ENCODE measurements at regions not wholly inside any gene's neighbourhood (a gene's known extent, or its start where the extent isn't known, plus 50 kb on each side); places are given as distances from the start of the nearest gene placed in this dataset.

GRCh38 chr7:18361756-18362155 lies 133.8 kb upstream of the HDAC9 start:
- DNase-seq (ENCODE audit: low read depth in 2 of 2): no peak

- no peak for DNase-seq (ENCODE audit: low read depth in 2 of 2)
These were observed 131.7 kb upstream of the HDAC9 start for GRCh38 chr7:18363751-18364380.

GRCh38 chr7:18364396-18364795 lies 131.2 kb upstream of the HDAC9 start:
- no peak for DNase-seq (ENCODE audit: low read depth in 2 of 2)

- no peak for DNase-seq (ENCODE audit: low read depth in 2 of 2)
These were observed 129.2 kb upstream of the HDAC9 start for GRCh38 chr7:18366394-18366793.

DNA sequence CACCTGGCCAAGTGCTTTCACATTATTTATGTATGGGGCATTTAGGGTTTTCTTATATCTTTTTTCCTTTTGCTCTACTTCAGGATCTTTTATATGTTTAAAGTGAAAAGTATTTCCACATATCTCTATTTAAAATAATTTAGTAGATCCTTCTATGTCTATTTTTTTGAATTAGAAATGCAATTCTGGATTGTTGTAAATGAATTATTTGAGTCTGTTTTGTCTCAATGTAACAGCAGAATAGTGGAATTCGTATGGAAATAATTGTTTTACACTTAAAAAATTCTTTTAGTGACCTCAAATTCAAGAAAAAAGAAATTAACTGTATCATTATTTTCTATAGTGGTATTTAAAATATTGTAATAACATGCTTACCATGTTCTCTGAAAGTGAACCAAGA lies 126.5 kb upstream of the HDAC9 start:
- DNase-seq (ENCODE audit: low read depth in 2 of 2): no peak

DNA sequence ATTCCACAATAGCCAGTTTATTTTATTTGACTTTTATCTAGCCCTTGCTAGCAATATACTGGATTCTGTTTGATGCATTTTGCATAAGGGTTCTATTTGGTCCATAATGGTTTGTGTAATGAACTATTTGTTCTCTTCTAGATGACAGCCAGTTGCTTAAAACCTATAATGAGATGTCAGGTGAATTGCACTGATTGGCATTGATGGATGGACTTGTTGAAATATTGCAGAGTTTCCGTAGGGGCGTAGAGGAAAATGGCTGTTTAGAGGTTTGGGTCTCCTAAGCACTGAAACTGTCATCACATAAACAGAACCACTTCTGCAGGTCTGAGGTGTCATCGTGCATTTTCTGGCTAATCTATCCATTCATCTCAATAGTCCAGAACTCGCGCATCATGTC lies 124.9 kb upstream of the HDAC9 start:
- no peak for DNase-seq (ENCODE audit: low read depth in 2 of 2)

GRCh38 chr7:18378989-18379605 lies 116.5 kb upstream of the HDAC9 start:
- DNase-seq (ENCODE audit: low read depth in 2 of 2): no peak

GRCh38 chr7:18384491-18385143 lies 110.9 kb upstream of the HDAC9 start:
- no peak for DNase-seq (ENCODE audit: low read depth in 2 of 2)

GRCh38 chr7:18386607-18387006 lies 108.9 kb upstream of the HDAC9 start:
- DNase-seq (ENCODE audit: low read depth in 2 of 2): no peak

GRCh38 chr7:18387191-18387735 lies 108.3 kb upstream of the HDAC9 start:
- DNase-seq (ENCODE audit: low read depth in 2 of 2): no peak

DNA sequence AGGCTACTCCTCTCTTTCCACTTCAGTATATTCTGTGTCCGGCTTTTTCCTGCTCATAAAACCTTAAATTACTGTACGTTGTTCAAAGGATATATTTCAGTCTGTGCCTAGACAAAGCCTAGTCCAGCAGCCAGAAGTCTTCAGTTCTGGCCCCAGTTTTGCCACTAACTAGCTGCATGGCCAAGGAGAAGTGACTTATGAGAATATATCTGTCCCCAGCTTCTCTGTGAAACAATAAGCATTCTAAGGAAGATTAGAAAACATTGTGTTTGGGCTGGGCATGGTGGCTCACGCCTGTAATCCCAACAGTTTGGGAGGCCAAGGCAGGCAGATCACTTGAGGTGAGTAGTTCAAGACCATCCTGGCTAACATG lies 105.0 kb upstream of the HDAC9 start:
- no peak for DNase-seq (ENCODE audit: low read depth in 2 of 2)

DNA sequence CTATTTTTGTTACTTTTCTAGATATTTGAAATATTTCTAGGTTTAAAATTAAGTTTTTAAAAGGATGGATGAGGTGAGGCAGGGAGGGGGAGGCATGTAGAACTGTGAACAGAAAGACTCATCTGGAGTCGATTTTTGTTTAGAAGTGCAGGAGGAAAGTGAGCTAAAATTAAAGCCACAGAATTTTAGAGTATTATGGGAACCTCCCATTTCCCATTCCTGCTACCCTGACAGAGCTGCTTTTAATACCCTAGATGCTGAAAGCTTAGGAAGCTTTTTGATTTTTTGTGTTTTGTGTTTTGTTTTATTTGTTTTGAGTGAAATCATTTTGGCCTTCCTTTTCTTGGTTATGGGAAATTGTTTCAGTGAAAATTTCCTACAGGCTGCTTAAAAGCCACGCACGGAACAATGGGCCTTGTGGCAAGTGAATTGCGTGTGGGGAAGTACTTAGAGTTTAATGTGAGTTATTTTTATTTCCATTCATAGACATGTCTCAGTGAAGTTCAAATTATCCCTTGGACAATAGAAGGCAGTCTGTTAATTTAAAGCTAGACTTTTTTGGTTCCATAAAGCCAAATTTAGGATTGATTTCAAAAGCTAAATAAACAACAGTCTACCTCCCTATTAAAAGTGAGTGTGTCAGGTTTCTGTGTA lies 102.0 kb upstream of the HDAC9 start:
- DNase-seq (ENCODE audit: low read depth in 2 of 2): no peak

DNA sequence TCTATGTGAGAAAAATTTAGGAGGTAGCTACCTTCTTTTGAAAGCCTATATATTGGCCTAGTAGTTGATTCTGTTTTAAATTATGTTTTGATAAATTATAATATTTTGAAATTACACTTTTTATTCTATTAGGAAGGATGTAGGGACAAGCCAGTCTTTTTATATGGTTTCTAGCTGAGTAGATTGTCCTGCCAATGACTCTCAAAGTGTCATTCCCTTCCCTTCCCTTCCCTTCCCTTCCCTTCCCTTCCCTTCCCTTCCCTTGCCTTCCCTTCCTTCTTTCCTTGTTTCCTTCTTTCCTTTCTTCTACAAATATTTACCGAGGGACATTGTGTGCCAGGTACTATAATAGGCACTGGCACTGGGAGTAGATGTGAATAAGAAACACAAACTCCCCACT lies 99.7 kb upstream of the HDAC9 start:
- no peak for DNase-seq (ENCODE audit: low read depth in 2 of 2)

DNA sequence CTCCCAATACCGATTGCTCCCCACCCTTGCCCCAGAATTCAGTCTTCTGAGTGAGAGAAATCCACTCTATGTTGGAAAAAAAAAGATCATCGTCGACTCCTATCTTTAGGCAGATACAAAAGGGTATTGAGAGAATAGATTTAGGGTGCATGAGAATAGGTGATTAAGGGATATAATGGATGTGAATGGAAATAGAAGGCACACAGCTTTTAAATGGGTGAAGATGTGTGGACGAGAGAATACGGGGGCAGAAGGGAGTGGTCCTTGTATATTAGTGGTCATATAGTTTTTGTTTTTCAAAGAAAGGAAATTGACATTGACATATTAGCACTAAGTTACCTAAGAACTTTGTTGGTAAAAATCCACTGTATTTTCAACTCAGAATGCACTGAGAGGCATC lies 98.6 kb upstream of the HDAC9 start:
- no peak for DNase-seq (ENCODE audit: low read depth in 2 of 2)

GRCh38 chr7:18399436-18400235 lies 95.9 kb upstream of the HDAC9 start:
- DNase-seq (ENCODE audit: low read depth in 2 of 2): no peak

- DNase-seq (ENCODE audit: low read depth in 2 of 2): no peak
These were observed 95.3 kb upstream of the HDAC9 start for GRCh38 chr7:18400275-18400674.

- no peak for DNase-seq (ENCODE audit: low read depth in 2 of 2)
These were observed 94.8 kb upstream of the HDAC9 start for GRCh38 chr7:18400726-18401125.

DNA sequence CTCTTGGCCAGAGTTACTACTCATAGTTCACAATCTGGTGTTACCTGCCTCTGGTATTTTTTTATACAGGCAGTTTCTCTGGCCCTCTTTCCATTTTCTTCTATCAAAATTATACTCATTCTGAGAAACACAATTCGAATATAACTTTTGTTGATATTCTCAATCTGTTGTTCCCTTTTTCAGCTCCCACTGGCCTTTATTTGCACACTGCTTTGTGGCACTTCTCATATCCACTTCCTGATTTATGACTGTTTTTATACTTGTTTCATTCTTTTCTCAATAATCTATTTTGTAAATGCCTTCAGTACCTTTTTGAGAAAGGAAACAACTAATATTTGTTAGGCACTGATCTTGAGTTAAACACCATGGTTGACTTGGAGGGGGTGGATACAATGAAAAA lies 93.8 kb upstream of the HDAC9 start:
- no peak for DNase-seq (ENCODE audit: low read depth in 2 of 2)

DNA sequence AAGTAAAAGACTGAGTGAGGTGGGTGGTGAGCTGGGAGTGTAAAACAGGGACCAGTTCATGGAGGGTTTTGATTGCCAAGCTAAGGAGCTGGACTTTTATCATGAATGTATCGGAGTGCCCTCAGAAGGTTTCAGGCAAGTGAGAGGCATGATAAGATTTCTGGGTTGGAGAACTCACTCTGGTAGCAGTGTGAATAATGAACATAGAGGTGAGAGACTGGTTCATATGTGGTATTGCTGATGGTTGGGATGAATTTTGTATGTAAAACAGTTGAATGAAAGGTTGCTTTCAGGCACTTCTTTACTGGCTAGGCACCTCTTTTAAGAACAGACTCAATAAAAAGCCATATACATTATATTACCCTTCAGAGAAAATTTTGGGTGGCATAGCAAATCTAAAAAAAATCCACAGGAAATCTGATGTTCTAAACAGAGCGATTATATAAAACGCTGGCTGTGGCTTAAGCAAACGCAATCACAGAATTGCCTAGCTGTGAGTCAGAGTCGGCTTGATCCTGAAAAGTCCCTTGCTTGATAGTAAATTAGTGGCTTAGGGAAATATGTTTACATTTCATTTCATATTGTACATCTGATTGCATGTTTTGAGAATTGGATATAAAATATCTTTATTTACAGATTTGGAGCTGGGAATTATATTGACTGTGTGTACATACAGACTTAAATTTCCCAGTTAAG lies 92.9 kb upstream of the HDAC9 start:
- peak in 1 of 2 experiments; percentile 36 for DNase-seq (ENCODE audit: low read depth in 2 of 2)

- no peak for DNase-seq (ENCODE audit: low read depth in 2 of 2)
These were observed 89.8 kb upstream of the HDAC9 start for GRCh38 chr7:18405726-18406125.

DNA sequence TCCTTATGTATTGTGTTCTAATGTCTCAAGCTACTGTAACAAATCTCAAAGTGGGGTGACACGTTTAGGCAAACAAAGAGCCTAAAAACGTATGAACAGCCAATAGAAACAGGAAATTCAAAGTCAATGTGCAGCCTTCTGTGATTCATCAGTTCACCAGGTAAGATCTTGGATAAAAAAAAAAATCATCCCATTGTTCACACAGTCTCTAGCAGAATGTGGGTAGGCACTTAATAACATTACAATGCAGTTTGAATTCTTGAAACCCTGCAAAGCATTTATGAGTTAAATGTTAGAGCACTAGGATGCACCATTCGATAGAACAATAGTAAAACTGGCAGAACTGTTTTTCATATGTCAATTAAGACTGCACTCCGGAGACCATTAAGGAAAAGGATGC lies 88.2 kb upstream of the HDAC9 start:
- no peak for DNase-seq (ENCODE audit: low read depth in 2 of 2)

Data from fibroblast of skin of left biceps (primary cell).